G401.6 (cell line): ENCODE measurements at regions not wholly inside any gene's neighbourhood (a gene's known extent, or its start where the extent isn't known, plus 50 kb on each side); places are given as distances from the start of the nearest gene placed in this dataset.

Experiments used
- FAIRE-seq: peaks from 2 replicates; lab custom pipeline; 2012; peaks lifted over from hg19 to GRCh38; lab: Jason Lieb, UNC

DNA sequence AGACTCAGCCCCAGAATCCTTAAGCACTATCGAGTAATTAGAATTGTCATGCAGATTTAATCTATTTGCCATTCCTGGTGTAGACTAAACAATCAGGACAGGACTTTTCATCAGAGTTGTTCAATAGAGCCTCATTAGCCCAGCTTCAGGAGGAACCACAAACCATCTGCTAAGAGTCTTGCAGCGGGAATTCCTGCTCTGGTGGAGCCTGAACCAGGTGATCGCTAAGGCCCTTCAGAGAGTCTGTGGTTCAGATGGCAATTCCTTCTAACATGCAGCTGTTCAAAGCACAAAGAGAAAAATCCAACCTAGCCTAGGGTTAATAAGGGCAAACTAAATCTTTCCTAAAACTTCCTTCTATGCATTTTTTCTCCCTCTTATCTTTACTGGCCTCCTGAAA, 119.1 kb upstream of the CPEB2 start:
- no peak for FAIRE-seq

DNA sequence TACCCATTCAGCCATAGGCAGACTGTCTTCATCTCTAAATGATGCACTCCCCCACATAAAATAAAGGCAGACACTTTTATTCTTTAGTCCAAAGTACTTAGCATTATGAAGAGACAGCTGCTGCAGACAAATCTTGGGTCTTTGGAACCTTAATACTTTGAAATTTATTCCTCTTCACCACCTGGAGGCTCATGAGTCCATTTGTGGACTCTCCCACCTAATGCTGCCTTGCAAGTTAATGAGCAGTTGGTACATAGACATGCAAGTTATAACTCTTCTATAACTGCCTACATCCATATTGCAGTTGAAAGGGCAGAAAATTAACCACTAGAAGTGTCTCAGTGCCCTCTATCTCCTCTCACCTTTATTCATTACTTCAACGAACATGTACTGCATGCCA, 118.6 kb upstream of the CPEB2 start:
- FAIRE-seq = no peak

GRCh38 chr4:14887842-14888433, 114.3 kb upstream of the CPEB2 start:
- FAIRE-seq = no peak

- no peak for FAIRE-seq
These were observed 113.3 kb upstream of the CPEB2 start for GRCh38 chr4:14888790-14889572.

GRCh38 chr4:14892563-14892962, 109.7 kb upstream of the CPEB2 start:
- no peak for FAIRE-seq

DNA sequence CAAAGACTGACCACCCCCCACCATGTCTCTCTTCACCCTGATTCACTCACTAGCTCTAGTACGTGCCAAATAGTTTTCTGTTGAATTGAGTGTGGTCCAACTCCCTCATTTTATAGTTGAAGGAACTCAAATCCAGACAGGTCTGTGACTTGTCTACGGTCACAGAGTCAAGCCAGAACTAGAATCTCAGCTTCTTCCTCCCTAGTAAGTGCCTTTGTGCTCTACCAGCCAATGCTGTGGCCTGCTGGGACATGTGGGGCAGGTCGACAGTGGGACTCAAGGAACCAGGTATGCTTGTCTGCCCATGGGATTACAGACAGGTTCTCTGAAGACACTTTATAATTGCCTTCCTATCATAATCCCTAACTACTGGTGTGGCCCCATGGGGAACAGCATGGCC, 108.6 kb upstream of the CPEB2 start:
- FAIRE-seq = no peak

- FAIRE-seq = no peak
These were observed 107.6 kb upstream of the CPEB2 start for GRCh38 chr4:14894392-14895292.

DNA sequence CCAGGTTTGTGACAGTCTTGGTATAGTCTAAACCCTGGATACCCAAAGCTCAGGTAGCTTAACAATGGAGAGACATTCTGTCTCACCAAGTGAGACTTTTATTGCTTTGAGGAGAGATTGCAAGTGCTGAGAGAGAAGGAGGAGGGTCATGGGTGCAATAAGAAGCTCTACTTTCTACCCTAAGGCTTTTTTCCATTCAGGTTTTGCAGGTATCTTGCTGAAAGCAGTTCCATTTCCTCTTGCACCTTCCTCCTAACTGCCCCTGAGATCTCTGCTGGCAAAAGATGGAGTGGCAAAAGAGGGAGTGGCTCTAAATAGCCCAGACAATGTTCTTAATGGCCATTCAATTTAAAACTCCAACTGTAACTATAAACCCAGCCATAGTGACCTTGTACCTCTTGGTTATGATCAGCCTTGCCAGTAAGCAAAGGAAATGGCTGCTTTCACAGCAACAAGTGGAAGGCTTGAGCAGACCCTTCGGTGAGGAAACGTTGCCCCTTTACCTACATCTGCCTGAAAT, 105.6 kb upstream of the CPEB2 start:
- no peak for FAIRE-seq

- FAIRE-seq = no peak
These were observed 105.1 kb upstream of the CPEB2 start for GRCh38 chr4:14897217-14897616.

DNA sequence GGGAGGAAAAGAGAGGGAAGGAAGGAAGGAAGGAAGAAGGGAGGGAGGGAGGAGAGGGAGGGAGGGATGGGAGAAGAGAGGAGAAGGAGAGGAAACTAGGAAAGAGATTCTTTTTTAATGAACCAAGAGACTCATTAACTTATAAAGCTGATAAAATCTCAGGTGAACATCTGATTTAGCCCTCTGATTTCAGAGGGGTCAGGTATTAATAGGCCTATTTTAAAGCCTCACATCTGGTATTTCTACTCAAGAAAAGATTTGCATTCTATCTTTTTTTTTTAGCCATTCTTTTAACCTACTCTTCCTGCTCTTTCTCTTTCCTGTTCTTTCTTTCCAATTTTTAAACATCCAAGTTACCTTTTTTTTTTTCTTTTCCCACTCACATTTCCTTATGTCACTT, 103.3 kb upstream of the CPEB2 start:
- no peak for FAIRE-seq

DNA sequence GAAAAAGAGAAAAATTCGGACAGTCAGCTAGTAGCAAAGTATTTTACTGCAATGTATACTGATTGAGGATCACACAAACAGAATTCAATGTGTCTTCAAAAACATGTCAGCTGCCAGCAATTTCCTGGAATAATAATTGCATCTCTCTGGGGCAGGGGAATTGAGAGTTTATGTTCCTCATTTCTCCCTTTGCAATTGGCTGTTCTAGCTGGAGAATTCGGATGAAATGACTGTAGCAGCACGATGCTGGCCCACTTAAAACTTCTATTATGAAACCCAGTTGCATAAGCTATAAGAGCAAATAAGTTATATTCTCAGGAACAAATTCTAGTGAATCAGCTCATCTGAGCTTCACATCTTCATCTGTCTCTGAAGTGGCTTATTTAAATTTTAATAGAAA, 99.9 kb upstream of the CPEB2 start:
- no peak for FAIRE-seq

DNA sequence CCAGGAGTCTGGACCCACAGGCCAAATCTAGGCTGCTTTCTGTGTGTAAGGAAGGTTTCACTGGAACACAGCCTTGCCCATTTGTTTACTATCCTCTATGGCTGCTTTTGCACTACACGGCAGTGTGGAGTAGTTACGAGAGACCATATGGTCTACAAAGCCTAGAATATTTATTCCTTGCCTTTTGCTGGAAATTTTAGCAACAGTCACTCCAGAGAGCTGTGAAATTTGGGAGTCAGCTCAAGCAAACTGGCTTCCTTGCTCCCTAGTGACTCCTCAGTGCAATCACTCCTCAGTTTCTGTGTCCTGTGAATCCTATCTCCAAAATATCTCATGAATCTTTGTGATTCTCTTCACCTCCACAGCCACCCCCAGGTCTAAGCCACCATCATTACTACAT, 99.0 kb upstream of the CPEB2 start:
- no peak for FAIRE-seq

DNA sequence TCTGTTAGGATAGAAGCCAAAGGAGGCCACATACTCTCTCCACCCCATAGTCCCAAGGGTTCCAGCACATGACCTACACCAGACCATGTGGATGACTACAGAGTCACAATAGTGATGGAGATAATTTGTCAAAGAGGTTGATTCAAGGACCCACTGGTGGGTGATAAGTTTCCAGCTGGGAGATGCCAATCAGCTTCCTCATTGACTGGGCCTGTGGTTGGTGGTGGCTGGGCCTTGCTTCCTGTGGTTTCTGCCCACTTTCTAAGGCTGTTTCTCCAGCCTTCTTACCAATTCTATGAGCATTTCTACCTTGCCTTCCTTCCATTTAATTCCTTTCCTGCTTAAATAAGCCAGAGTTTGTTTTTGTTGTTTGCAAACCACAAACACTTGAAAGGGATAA, 95.5 kb upstream of the CPEB2 start:
- FAIRE-seq = no peak

- no peak for FAIRE-seq
These were observed 93.6 kb upstream of the CPEB2 start for GRCh38 chr4:14908635-14909034.

GRCh38 chr4:14910411-14910810, 91.9 kb upstream of the CPEB2 start:
- no peak for FAIRE-seq

- FAIRE-seq = no peak
These were observed 89.9 kb upstream of the CPEB2 start for GRCh38 chr4:14912426-14912825.

GRCh38 chr4:14915018-14915417, 87.3 kb upstream of the CPEB2 start:
- FAIRE-seq = no peak

GRCh38 chr4:14916554-14917297, 85.6 kb upstream of the CPEB2 start:
- FAIRE-seq = no peak

DNA sequence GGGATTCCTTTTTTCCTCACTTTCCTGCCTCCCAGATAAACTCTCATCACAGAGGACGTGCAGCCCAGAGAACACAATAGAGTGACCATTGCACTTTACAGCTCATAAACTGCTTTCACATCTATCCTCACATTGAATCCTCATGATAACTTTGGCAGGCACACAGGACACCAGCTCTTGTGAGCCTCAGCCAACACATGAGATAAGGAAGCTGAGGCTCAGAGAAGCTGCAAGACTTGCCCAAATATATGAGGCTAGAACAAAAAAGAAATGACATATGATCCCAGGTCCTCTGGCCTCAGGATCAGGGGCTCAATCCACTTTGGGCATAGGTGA, 85.0 kb upstream of the CPEB2 start:
- no peak for FAIRE-seq

GRCh38 chr4:14918336-14918735, 83.9 kb upstream of the CPEB2 start:
- FAIRE-seq = no peak

DNA sequence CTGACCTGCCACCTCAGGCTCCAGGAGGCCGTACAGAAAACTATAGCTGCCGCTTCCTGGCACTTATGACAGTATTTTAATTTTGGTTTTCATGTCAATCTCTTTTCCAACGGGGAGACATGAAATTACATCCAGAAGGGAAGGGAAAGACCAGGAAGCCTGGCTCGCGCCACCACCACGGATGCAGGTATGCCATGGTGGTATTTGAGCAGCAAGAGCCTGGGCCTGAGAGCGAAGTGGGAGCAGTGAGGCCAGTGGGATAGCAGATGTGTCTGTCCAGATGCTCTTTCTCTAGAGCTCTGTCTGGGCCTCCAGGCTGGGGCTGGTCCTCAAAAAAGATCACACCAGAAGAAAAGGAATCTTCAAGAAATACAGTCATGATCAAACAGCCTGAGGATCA, 82.5 kb upstream of the CPEB2 start:
- no peak for FAIRE-seq

DNA sequence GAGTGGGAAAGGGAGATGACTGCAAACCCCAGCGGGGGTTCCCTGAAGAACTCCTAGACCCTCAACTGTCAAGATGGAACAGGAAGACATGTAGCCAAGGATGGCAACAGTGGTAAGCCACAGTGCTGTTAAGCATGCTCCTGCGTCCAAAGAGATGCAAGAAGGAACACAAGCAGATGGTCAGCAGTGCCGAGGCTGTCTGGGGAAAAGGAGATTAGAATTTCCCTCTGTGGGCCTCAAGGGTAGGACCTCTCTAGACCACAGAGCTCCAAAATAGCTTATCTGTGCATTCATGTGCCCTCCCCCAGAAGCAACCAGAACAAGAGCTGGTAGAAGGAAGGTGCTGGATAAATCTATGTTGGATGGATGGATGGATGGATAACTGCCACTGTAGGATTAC, 82.0 kb upstream of the CPEB2 start:
- no peak for FAIRE-seq
